ENCODE measurements at regions not wholly inside any gene's neighbourhood (a gene's known extent, or its start where the extent isn't known, plus 50 kb on each side); places are given as distances from the start of the nearest gene placed in this dataset.

- ATAC-seq (no peak), FAIRE-seq (no peak), DNase-seq (ENCODE audit: low read depth in 1 of 2, low spot score in 1 of 2) (no peak)
- ChIA-PET POLR2A (no interaction called here), CTCF (no interaction called here)
- Histone ChIP-seq H3K9me3 (no peaks in the 10 kb centered on the region), H3K4me3 (no peak overlapping the region), H3K4me1 (no peaks in the 10 kb centered on the region), H3K27ac (no peak overlapping the region), H3K4me2 (no peak overlapping the region)
- WGBS (ENCODE audit: missing lambda C conversion rate): 45% methylated on average over 8 of the region's 8 CpGs
- TF ChIP-seq CTCF (IDR thresholded peaks at IDR 0.05): no peak
- TF ChIP-seq HOXB5 (CRISPR knock-in tag; IDR thresholded peaks at IDR 0.05): no peak
- TF ChIP-seq FOSB (CRISPR knock-in tag; IDR thresholded peaks at IDR 0.05): no peak
- TF ChIP-seq KDM1A (IDR thresholded peaks at IDR 0.05; ENCODE audit: low read depth): no peak
- TF ChIP-seq RAD21 (conservative IDR thresholded peaks at IDR 0.05 in 1 of 2, IDR thresholded peaks at IDR 0.05 in 1 of 2): no peak
- TF ChIP-seq MAFK (IDR thresholded peaks at IDR 0.05; ENCODE audit: partially characterized antibody): no peak
- TF ChIP-seq BHLHE40 (IDR thresholded peaks at IDR 0.05; ENCODE audit: low read depth, low read length): no peak
- no peak for TF ChIP-seq PBX3 (IDR thresholded peaks at IDR 0.05)
- TF ChIP-seq ZNF302 (CRISPR knock-in tag; IDR thresholded peaks at IDR 0.05): no peak
- no peak for TF ChIP-seq ZC3H11A (IDR thresholded peaks at IDR 0.05)
These were observed 63.4 kb upstream of the TEX51 start for GRCh38 chr2:126835261-126835660.

DNA sequence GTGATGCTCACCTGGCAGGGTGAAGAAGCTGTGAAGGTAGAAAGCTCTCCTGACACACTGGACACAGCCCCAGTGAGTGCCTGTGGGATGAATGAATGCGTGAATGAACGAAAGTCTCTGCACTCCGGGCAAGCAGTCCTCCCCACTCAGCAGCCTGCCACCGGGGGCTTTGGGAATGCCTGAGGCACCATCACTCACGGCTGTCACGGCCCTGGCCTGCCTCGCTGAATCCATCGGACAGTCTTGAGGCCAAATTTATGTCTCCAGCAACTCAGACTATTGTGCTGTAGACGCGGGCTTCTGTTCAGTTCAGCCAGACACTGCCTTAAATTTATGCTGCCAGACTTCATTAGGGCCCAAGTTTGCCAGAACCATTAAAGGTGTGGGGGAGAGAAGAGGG, 62.9 kb upstream of the TEX51 start:
- TF ChIP-seq POLR2A (IDR thresholded peaks at IDR 0.05; ENCODE audit: low read length): no peak
- TF ChIP-seq RFX5 (IDR thresholded peaks at IDR 0.05): no peak
- TF ChIP-seq ZSCAN20 (CRISPR knock-in tag; IDR thresholded peaks at IDR 0.05): no peak
- no peak for TF ChIP-seq RAD21 (conservative IDR thresholded peaks at IDR 0.05 in 1 of 2, IDR thresholded peaks at IDR 0.05 in 1 of 2)
- TF ChIP-seq CHD2 (IDR thresholded peaks at IDR 0.05; ENCODE audit: low read length, partially characterized antibody): no peak
- TF ChIP-seq FOSL2 (IDR thresholded peaks at IDR 0.05): no peak
- no peak for TF ChIP-seq FOSL2 (CRISPR knock-in tag; IDR thresholded peaks at IDR 0.05)
- TF ChIP-seq, protein P1, sequence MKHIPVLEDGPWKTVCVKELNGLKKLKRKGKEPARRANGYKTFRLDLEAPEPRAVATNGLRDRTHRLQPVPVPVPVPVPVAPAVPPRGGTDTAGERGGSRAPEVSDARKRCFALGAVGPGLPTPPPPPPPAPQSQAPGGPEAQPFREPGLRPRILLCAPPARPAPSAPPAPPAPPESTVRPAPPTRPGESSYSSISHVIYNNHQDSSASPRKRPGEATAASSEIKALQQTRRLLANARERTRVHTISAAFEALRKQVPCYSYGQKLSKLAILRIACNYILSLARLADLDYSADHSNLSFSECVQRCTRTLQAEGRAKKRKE (CRISPR knock-in tag; IDR thresholded peaks at IDR 0.05; ENCODE audit: low read depth): no peak
- no peak for TF ChIP-seq EP300 (IDR thresholded peaks at IDR 0.05)
- TF ChIP-seq, protein P2, sequence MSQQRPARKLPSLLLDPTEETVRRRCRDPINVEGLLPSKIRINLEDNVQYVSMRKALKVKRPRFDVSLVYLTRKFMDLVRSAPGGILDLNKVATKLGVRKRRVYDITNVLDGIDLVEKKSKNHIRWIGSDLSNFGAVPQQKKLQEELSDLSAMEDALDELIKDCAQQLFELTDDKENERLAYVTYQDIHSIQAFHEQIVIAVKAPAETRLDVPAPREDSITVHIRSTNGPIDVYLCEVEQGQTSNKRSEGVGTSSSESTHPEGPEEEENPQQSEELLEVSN (IDR thresholded peaks at IDR 0.05; ENCODE audit: borderline replicate concordance, low read depth): no peak
- no peak for TF ChIP-seq BHLHE40 (IDR thresholded peaks at IDR 0.05; ENCODE audit: low read depth, low read length)
- Histone ChIP-seq H3K4me3 (no peak overlapping the region), H3K4me2 (no peak overlapping the region), H3K9me3 (no peaks in the 10 kb centered on the region), H3K4me1 (no peaks in the 10 kb centered on the region), H3K27ac (no peak overlapping the region)
- DNase-seq (ENCODE audit: low read depth in 1 of 2, low spot score in 1 of 2) (no peak), FAIRE-seq (no peak), ATAC-seq (no peak)
- 44% methylated on average over 5 of the region's 10 CpGs for WGBS (ENCODE audit: missing lambda C conversion rate)
- ChIA-PET POLR2A (no interaction called here), CTCF (no interaction called here)

DNA sequence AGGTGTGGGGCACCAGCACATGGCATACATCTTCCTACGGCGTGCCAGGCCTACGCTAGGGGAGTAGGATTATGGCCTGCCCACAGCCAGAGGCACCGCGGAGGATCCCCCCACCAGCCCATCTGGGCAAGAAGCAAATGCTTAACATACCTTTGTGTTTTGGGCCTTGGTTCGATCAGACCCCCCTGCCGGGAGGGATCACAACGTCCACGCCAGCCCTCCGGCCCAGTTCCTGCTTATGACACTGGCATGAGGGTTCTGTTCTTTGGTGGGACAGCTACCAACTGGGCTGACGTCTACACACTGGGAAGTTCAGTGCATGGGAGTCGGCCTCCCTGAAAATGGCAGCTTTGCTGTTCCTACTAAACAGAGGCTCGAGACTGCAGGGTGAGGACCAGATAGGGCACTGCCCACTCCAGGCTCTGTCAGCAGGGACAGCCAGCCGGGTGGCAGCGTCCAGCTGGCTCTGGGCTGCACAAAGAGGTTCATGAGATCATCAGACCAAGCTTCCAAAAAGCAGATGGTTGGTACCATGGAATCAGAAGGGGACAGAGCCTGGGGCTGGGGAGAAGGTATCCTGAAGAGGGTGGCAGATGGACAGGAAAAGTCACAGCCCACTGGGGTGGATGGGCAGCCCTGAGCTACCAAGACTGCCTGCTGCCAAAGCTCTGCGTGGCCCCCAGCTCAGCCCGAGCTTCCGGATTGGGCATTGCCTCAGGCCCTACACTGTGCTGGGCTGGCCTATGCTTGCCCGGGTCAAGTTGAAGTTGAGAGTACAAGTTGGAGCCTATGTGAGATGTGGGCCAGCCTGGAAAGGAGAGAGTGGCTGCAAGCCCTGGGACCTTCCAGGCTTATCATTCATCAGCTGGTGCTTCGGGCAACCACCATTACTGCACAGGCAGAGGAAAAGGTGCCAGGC, 61.7 kb upstream of the TEX51 start:
- no peak for FAIRE-seq
- CTCF ChIA-PET: interaction anchor here (0.9 to 1.9 kb wide), 3 partner anchors 9 to 60 kb away, joined by 3 to 5 read pairs (median 4); no protein-coding TSS in a partner anchor

More for the DNA sequence above, 61.7 kb upstream of the TEX51 start:
- H3K4me1 ChIP-seq: no peaks in the 10 kb centered on the region
- no peak overlapping the region for H3K4me3 ChIP-seq
- DNase-seq (ENCODE audit: low read depth in 1 of 2, low spot score in 1 of 2) (no peak), ATAC-seq (no peak)
- H3K9me3 ChIP-seq: no peaks in the 10 kb centered on the region
- TF ChIP-seq NR3C1 (IDR thresholded peaks at IDR 0.05): no peak
- TF ChIP-seq, protein P2 (IDR thresholded peaks at IDR 0.05; ENCODE audit: borderline replicate concordance, low read depth): no peak
- TF ChIP-seq, protein P3, sequence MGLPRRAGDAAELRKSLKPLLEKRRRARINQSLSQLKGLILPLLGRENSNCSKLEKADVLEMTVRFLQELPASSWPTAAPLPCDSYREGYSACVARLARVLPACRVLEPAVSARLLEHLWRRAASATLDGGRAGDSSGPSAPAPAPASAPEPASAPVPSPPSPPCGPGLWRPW (IDR thresholded peaks at IDR 0.05): no peak
- TF ChIP-seq CHD4 (IDR thresholded peaks at IDR 0.05; ENCODE audit: borderline replicate concordance): no peak
- TF ChIP-seq KDM5A (IDR thresholded peaks at IDR 0.05): no peak
- TF ChIP-seq EP300 (IDR thresholded peaks at IDR 0.05): no peak
- no peak for TF ChIP-seq RNF2 (IDR thresholded peaks at IDR 0.05; ENCODE audit: borderline replicate concordance, low read depth)
- WGBS (ENCODE audit: missing lambda C conversion rate): 62% methylated on average over 14 of the region's 20 CpGs
- H3K4me2 ChIP-seq: no peak overlapping the region
- POLR2A ChIA-PET: no interaction called here
- no peak overlapping the region for H3K27ac ChIP-seq
